Activated naive CD4-positive, alpha-beta T cell treated with anti-CD3 and anti-CD28 coated beads, Interleukin-2, amount 10 ng/mL, durations not matched to agents 7 days and 5 days (primary cell): ENCODE measurements at regions not wholly inside any gene's neighbourhood (a gene's known extent, or its start where the extent isn't known, plus 50 kb on each side); places are given as distances from the start of the nearest gene placed in this dataset.

ENCODE experiments used
- CTCF ChIA-PET: fragments of 350-600 bp; sonication (Branson Sonifier 250); formaldehyde crosslinking; loops from one replicate; lab custom pipeline; 2021; ENCODE audit warnings: antibody characterized with exemption; lab: Charles Lee
- DNase-seq: peaks from one replicate; pipeline ENCODE4 v3.0.0-alpha.2; 2020
- H3K27ac Mint-ChIP-seq: one replicate; pipeline ENCODE4 v1.8.0; 2021; ENCODE audit warnings: mild to moderate bottlenecking, moderate library complexity, mixed read lengths
- H3K27me3 Mint-ChIP-seq: one replicate; pipeline ENCODE4 v1.8.0; 2021; ENCODE audit warnings: mild to moderate bottlenecking, mixed read lengths
- H3K36me3 Mint-ChIP-seq: one replicate; pipeline ENCODE4 v1.8.0; 2021; ENCODE audit warnings: mixed read lengths
- H3K4me1 Mint-ChIP-seq: one replicate; pipeline ENCODE4 v1.8.0; 2021; ENCODE audit warnings: mixed read lengths
- H3K4me3 Mint-ChIP-seq: one replicate; pipeline ENCODE4 v1.8.0; 2021; ENCODE audit warnings: mild to moderate bottlenecking, moderate library complexity, mixed read lengths
- H3K9me3 Mint-ChIP-seq: one replicate; pipeline ENCODE4 v1.8.0; 2021; ENCODE audit warnings: mixed read lengths

- CTCF ChIA-PET = no interaction called here
Observed at GRCh38 chr9:115200711-115201505, 83.0 kb upstream of the TNC start.

GRCh38 chr9:115202181-115202580 lies 84.2 kb upstream of the TNC start:
- no peak for DNase-seq
- H3K27me3 Mint-ChIP-seq = peaks cover 15% of the 10 kb centered on the region
- CTCF ChIA-PET = no interaction called here
- peaks cover 8% of the 10 kb centered on the region for H3K4me1 Mint-ChIP-seq
- H3K4me3 Mint-ChIP-seq = no peak overlapping the region
- no peak overlapping the region for H3K27ac Mint-ChIP-seq
- H3K36me3 Mint-ChIP-seq = no peaks in the 10 kb centered on the region
- no peaks in the 10 kb centered on the region for H3K9me3 Mint-ChIP-seq

More at GRCh38 chr9:115200711-115201505, 83.0 kb upstream of the TNC start:
- Mint-ChIP-seq H3K4me1 (peaks cover 2% of the 10 kb centered on the region), H3K4me3 (no peak overlapping the region), H3K27me3 (peaks cover 23% of the 10 kb centered on the region), H3K9me3 (no peaks in the 10 kb centered on the region), H3K36me3 (no peaks in the 10 kb centered on the region), H3K27ac (no peak overlapping the region)
- no peak for DNase-seq

GRCh38 chr9:115202960-115203751 lies 85.2 kb upstream of the TNC start:
- no peaks in the 10 kb centered on the region for H3K36me3 Mint-ChIP-seq
- no peak overlapping the region for H3K27ac Mint-ChIP-seq
- DNase-seq = no peak
- H3K4me3 Mint-ChIP-seq = no peak overlapping the region
- no peaks in the 10 kb centered on the region for H3K9me3 Mint-ChIP-seq
- CTCF ChIA-PET = interaction anchor here (0.6 kb wide), 1 partner anchor 316 kb away, joined by 4 read pairs; no protein-coding TSS in a partner anchor
- peaks cover 11% of the 10 kb centered on the region for H3K4me1 Mint-ChIP-seq
- H3K27me3 Mint-ChIP-seq = peaks cover 11% of the 10 kb centered on the region

GRCh38 chr9:115204904-115205453 lies 87.0 kb upstream of the TNC start:
- Mint-ChIP-seq H3K27ac (no peak overlapping the region), H3K9me3 (no peaks in the 10 kb centered on the region), H3K4me1 (peaks cover 11% of the 10 kb centered on the region), H3K36me3 (no peaks in the 10 kb centered on the region), H3K4me3 (no peak overlapping the region), H3K27me3 (peaks cover 4% of the 10 kb centered on the region)
- CTCF ChIA-PET = no interaction called here
- DNase-seq = no peak

- no peaks in the 10 kb centered on the region for H3K27me3 Mint-ChIP-seq
- peaks cover 11% of the 10 kb centered on the region for H3K4me1 Mint-ChIP-seq
- H3K27ac Mint-ChIP-seq = no peak overlapping the region
- CTCF ChIA-PET = no interaction called here
- DNase-seq = no peak
- no peak overlapping the region for H3K4me3 Mint-ChIP-seq
- H3K9me3 Mint-ChIP-seq = no peaks in the 10 kb centered on the region
- H3K36me3 Mint-ChIP-seq = no peaks in the 10 kb centered on the region
Observed at GRCh38 chr9:115207003-115207836, 89.3 kb upstream of the TNC start.

- no peak for DNase-seq
- CTCF ChIA-PET = no interaction called here
- no peak overlapping the region for H3K27ac Mint-ChIP-seq
- no peaks in the 10 kb centered on the region for H3K9me3 Mint-ChIP-seq
- H3K4me3 Mint-ChIP-seq = no peak overlapping the region
- H3K27me3 Mint-ChIP-seq = no peaks in the 10 kb centered on the region
- peaks cover 11% of the 10 kb centered on the region for H3K4me1 Mint-ChIP-seq
- H3K36me3 Mint-ChIP-seq = no peaks in the 10 kb centered on the region
Observed at GRCh38 chr9:115208501-115208900, 90.5 kb upstream of the TNC start.

GRCh38 chr9:115209601-115210306 lies 91.8 kb upstream of the TNC start:
- H3K27ac Mint-ChIP-seq = no peak overlapping the region
- H3K4me1 Mint-ChIP-seq = peaks cover 11% of the 10 kb centered on the region
- no peak overlapping the region for H3K4me3 Mint-ChIP-seq
- no peaks in the 10 kb centered on the region for H3K36me3 Mint-ChIP-seq
- no peaks in the 10 kb centered on the region for H3K27me3 Mint-ChIP-seq
- CTCF ChIA-PET = no interaction called here
- no peaks in the 10 kb centered on the region for H3K9me3 Mint-ChIP-seq
- no peak for DNase-seq

GRCh38 chr9:115210699-115211098 lies 92.7 kb upstream of the TNC start:
- Mint-ChIP-seq H3K27me3 (peaks cover 4% of the 10 kb centered on the region), H3K4me3 (no peak overlapping the region), H3K9me3 (no peaks in the 10 kb centered on the region), H3K4me1 (peaks cover 11% of the 10 kb centered on the region), H3K36me3 (no peaks in the 10 kb centered on the region), H3K27ac (no peak overlapping the region)
- no peak for DNase-seq
- CTCF ChIA-PET = no interaction called here

- Mint-ChIP-seq H3K4me3 (no peak overlapping the region), H3K27me3 (peaks cover 4% of the 10 kb centered on the region), H3K36me3 (no peaks in the 10 kb centered on the region), H3K9me3 (no peaks in the 10 kb centered on the region), H3K4me1 (peaks cover 8% of the 10 kb centered on the region), H3K27ac (no peak overlapping the region)
- no peak for DNase-seq
- CTCF ChIA-PET = no interaction called here
Observed at GRCh38 chr9:115211413-115212124, 93.6 kb upstream of the TNC start.

- no peaks in the 10 kb centered on the region for H3K9me3 Mint-ChIP-seq
- H3K36me3 Mint-ChIP-seq = no peaks in the 10 kb centered on the region
- CTCF ChIA-PET = no interaction called here
- H3K27me3 Mint-ChIP-seq = peaks cover 4% of the 10 kb centered on the region
- H3K4me3 Mint-ChIP-seq = no peak overlapping the region
- H3K4me1 Mint-ChIP-seq = peaks cover 3% of the 10 kb centered on the region
- H3K27ac Mint-ChIP-seq = no peak overlapping the region
- no peak for DNase-seq
Observed at GRCh38 chr9:115212125-115212605, 94.2 kb upstream of the TNC start.

- DNase-seq = no peak
- CTCF ChIA-PET = no interaction called here
- no peak overlapping the region for H3K27ac Mint-ChIP-seq
- H3K27me3 Mint-ChIP-seq = peaks cover 4% of the 10 kb centered on the region
- H3K4me3 Mint-ChIP-seq = no peak overlapping the region
- H3K4me1 Mint-ChIP-seq = no peaks in the 10 kb centered on the region
- no peaks in the 10 kb centered on the region for H3K9me3 Mint-ChIP-seq
- no peaks in the 10 kb centered on the region for H3K36me3 Mint-ChIP-seq
Observed at GRCh38 chr9:115212832-115213231, 94.9 kb upstream of the TNC start.

- no peak for DNase-seq
- Mint-ChIP-seq H3K36me3 (no peaks in the 10 kb centered on the region), H3K27me3 (peaks cover 4% of the 10 kb centered on the region), H3K9me3 (no peaks in the 10 kb centered on the region), H3K4me3 (no peak overlapping the region), H3K27ac (no peak overlapping the region), H3K4me1 (no peaks in the 10 kb centered on the region)
- CTCF ChIA-PET = no interaction called here
Observed at GRCh38 chr9:115213818-115214334, 95.9 kb upstream of the TNC start.

GRCh38 chr9:115216873-115217272 lies 98.9 kb upstream of the TNC start:
- no peak for DNase-seq
- Mint-ChIP-seq H3K9me3 (no peaks in the 10 kb centered on the region), H3K4me1 (no peaks in the 10 kb centered on the region), H3K36me3 (no peaks in the 10 kb centered on the region), H3K27ac (no peak overlapping the region), H3K27me3 (peaks cover 6% of the 10 kb centered on the region), H3K4me3 (no peak overlapping the region)
- CTCF ChIA-PET = no interaction called here
